ENCODE measurements at regions not wholly inside any gene's neighbourhood (a gene's known extent, or its start where the extent isn't known, plus 50 kb on each side); places are given as distances from the start of the nearest gene placed in this dataset.

DNA sequence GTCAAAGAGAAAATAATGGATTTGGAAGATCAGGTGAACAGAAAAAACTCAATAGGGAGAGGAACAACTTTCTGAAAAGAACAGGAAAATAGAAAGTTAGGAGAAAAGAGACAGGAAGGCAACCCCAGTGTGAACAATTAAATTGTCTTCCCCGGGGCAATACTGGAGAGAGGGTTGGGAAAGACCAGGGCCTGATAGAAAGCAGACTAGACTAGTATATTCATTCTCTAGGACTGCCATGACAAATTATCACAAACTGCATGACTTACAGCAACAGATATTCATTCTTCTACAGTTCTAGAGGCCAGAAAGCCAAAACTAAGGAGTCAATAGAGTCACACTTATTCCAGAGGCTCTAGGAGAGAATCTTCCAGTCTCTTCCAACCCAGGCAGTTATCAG lies 482.8 kb downstream of the SOX6 start:
- no peaks in the 10 kb centered on the region for H3K79me2 ChIP-seq (ENCODE audit: insufficient read depth, low read length)
- intact Hi-C loops (cut with micrococcal nuclease): no loop called here
- peaks cover 0 to 2% (median 0%) of the 10 kb centered on the region in 3 donors for H3K27me3 Mint-ChIP-seq (ENCODE audit: low read depth in 3 of 3)
- H3K9me3 ChIP-seq (replicated peaks in 1 of 2; ENCODE audit: control insufficient read depth in 1 of 2, insufficient read depth in 1 of 2, low read length in 2 of 2): no peaks in the 10 kb centered on the region
- H3K36me3 ChIP-seq (replicated peaks in 1 of 2; ENCODE audit: control insufficient read depth in 1 of 2, insufficient read depth in 2 of 2, low read length in 2 of 2): no peaks in the 10 kb centered on the region
- no peak overlapping the region for H3K4me2 ChIP-seq (replicated peaks; ENCODE audit: extremely low read depth, low read length, poor library complexity, severe bottlenecking)
- no peak overlapping the region for H3K4me3 ChIP-seq (replicated peaks in 1 of 3; ENCODE audit: low read depth in 2 of 3, low read length in 3 of 3)
- DNase-seq: no peak
- H3K27me3 ChIP-seq (ENCODE audit: control insufficient read depth in 2 of 2, insufficient read depth in 2 of 2, low read length in 2 of 2): no peaks in the 10 kb centered on the region
- no peaks in the 10 kb centered on the region for H3K4me1 ChIP-seq (ENCODE audit: control insufficient read depth in 1 of 2, insufficient read depth in 2 of 2, low read length in 2 of 2)
- TF ChIP-seq, protein P1, sequence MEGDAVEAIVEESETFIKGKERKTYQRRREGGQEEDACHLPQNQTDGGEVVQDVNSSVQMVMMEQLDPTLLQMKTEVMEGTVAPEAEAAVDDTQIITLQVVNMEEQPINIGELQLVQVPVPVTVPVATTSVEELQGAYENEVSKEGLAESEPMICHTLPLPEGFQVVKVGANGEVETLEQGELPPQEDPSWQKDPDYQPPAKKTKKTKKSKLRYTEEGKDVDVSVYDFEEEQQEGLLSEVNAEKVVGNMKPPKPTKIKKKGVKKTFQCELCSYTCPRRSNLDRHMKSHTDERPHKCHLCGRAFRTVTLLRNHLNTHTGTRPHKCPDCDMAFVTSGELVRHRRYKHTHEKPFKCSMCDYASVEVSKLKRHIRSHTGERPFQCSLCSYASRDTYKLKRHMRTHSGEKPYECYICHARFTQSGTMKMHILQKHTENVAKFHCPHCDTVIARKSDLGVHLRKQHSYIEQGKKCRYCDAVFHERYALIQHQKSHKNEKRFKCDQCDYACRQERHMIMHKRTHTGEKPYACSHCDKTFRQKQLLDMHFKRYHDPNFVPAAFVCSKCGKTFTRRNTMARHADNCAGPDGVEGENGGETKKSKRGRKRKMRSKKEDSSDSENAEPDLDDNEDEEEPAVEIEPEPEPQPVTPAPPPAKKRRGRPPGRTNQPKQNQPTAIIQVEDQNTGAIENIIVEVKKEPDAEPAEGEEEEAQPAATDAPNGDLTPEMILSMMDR (IDR thresholded peaks at IDR 0.05): no peak
- WGBS (ENCODE audit: insufficient coverage): no CpG with 5 or more reads among the region's 1 CpG
- H3K36me3 Mint-ChIP-seq: no peaks in the 10 kb centered on the region
- no peak overlapping the region for H3K9ac ChIP-seq (ENCODE audit: insufficient read depth, low read length, poor library complexity, severe bottlenecking)
- no peaks in the 10 kb centered on the region for H3K4me1 Mint-ChIP-seq
- no peak overlapping the region for H2AFZ ChIP-seq (ENCODE audit: insufficient read depth, low read depth, low read length, poor library complexity, severe bottlenecking)
- H3K9me3 Mint-ChIP-seq: peaks cover 0 to 4% (median under 1%) of the 10 kb centered on the region in 7 donors
- no peak overlapping the region for H3K4me3 Mint-ChIP-seq
- no peak overlapping the region for H3K27ac Mint-ChIP-seq
- no peaks in the 10 kb centered on the region for H4K20me1 ChIP-seq (ENCODE audit: insufficient read depth, low read length)
- H3K27ac ChIP-seq (ENCODE audit: low read depth in 1 of 2, low read length in 2 of 2): no peak overlapping the region

DNA sequence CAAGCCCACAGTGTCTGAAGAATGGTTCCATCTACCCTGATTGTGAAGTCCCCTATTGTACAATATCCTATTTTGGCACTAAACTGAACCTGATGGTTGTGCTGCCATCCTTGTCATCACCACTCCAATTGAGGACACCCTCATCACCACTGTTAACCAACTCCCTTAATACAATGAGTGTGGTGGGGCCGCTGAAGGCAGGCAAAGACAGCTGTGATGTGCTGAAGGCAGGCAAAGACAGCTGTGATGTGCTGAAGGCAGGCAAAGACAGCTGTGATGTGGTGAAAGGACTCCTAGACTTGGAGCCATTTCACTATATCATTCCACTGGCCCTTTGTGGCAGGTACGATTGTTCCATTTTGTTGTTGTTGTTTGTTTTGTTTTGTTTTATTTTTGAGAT lies 481.6 kb downstream of the SOX6 start:
- H3K36me3 Mint-ChIP-seq: no peaks in the 10 kb centered on the region
- no CpG with 5 or more reads among the region's 2 CpGs for WGBS (ENCODE audit: insufficient coverage)
- no peak overlapping the region for H3K4me3 ChIP-seq (replicated peaks in 1 of 3; ENCODE audit: low read depth in 2 of 3, low read length in 3 of 3)
- no peaks in the 10 kb centered on the region for H3K79me2 ChIP-seq (ENCODE audit: insufficient read depth, low read length)
- H3K9me3 Mint-ChIP-seq: peaks cover 0 to 4% (median 3%) of the 10 kb centered on the region in 7 donors
- no peaks in the 10 kb centered on the region for H3K27me3 ChIP-seq (ENCODE audit: control insufficient read depth in 2 of 2, insufficient read depth in 2 of 2, low read length in 2 of 2)
- H4K20me1 ChIP-seq (ENCODE audit: insufficient read depth, low read length): no peaks in the 10 kb centered on the region
- intact Hi-C loops (cut with micrococcal nuclease): no loop called here
- H3K4me3 Mint-ChIP-seq: no peak overlapping the region
- no peak overlapping the region for H2AFZ ChIP-seq (ENCODE audit: insufficient read depth, low read depth, low read length, poor library complexity, severe bottlenecking)
- no peak for DNase-seq
- no peak overlapping the region for H3K27ac ChIP-seq (ENCODE audit: low read depth in 1 of 2, low read length in 2 of 2)
- H3K27me3 Mint-ChIP-seq (ENCODE audit: low read depth in 3 of 3): peaks cover 0 to 2% (median 1%) of the 10 kb centered on the region in 3 donors
- no peaks in the 10 kb centered on the region for H3K36me3 ChIP-seq (replicated peaks in 1 of 2; ENCODE audit: control insufficient read depth in 1 of 2, insufficient read depth in 2 of 2, low read length in 2 of 2)
- H3K27ac Mint-ChIP-seq: no peak overlapping the region
- no peak overlapping the region for H3K9ac ChIP-seq (ENCODE audit: insufficient read depth, low read length, poor library complexity, severe bottlenecking)
- no peaks in the 10 kb centered on the region for H3K4me1 ChIP-seq (ENCODE audit: control insufficient read depth in 1 of 2, insufficient read depth in 2 of 2, low read length in 2 of 2)
- no peaks in the 10 kb centered on the region for H3K4me1 Mint-ChIP-seq
- no peaks in the 10 kb centered on the region for H3K9me3 ChIP-seq (replicated peaks in 1 of 2; ENCODE audit: control insufficient read depth in 1 of 2, insufficient read depth in 1 of 2, low read length in 2 of 2)
- no peak overlapping the region for H3K4me2 ChIP-seq (replicated peaks; ENCODE audit: extremely low read depth, low read length, poor library complexity, severe bottlenecking)
- TF ChIP-seq, protein P1 (IDR thresholded peaks at IDR 0.05): no peak
